ENCODE measurements at regions not wholly inside any gene's neighbourhood (a gene's known extent, or its start where the extent isn't known, plus 50 kb on each side); places are given as distances from the start of the nearest gene placed in this dataset.

DNA sequence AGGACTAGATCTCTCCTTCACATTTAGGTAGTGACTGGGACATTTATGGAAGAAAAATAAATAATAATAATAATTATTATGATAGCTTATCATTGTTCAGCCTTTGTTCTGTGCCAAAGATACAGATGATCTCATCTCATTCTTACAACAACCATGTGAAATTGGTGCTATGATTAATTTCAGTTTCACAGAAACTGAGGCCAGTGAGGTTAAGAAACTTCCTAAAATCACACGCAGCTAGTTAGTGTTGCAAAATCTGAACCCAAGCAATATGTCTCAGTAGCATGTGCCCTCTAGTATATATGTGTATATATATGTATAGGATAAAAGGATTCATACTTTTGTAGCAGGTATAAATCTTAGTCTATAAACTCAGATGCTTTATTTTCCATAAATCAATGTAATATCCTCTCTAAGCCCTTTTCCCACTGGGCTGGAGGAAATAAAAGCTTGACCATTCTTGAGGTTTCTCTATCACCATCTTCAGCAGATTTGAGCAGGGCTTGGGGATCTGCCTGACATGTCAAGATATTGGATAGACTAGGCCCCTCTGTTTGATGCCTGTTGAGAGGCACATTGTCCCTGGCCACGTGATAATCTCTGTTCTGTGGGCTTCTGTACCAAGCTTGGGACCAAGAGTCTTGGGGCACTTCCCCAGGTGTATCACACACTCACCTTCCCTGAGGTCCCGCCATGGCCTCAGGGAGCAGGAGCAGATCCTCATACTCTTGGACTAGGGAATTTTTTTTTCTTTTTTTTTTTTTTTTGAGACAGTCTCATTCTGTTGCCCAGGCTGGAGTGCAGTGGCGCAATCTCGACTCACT lies 172.6 kb upstream of the NRP1 start:
- TF ChIP-seq, protein P1, sequence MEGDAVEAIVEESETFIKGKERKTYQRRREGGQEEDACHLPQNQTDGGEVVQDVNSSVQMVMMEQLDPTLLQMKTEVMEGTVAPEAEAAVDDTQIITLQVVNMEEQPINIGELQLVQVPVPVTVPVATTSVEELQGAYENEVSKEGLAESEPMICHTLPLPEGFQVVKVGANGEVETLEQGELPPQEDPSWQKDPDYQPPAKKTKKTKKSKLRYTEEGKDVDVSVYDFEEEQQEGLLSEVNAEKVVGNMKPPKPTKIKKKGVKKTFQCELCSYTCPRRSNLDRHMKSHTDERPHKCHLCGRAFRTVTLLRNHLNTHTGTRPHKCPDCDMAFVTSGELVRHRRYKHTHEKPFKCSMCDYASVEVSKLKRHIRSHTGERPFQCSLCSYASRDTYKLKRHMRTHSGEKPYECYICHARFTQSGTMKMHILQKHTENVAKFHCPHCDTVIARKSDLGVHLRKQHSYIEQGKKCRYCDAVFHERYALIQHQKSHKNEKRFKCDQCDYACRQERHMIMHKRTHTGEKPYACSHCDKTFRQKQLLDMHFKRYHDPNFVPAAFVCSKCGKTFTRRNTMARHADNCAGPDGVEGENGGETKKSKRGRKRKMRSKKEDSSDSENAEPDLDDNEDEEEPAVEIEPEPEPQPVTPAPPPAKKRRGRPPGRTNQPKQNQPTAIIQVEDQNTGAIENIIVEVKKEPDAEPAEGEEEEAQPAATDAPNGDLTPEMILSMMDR (conservative IDR thresholded peaks at IDR 0.05 in 1 of 2, IDR thresholded peaks at IDR 0.05 in 1 of 2; ENCODE audit: low read depth in 1 of 2, low read length in 2 of 2): no peak
- no peak for TF ChIP-seq EZH2 (IDR thresholded peaks at IDR 0.05; ENCODE audit: low read length, missing control alignments)
